HEK293 (cell line): ENCODE measurements at regions not wholly inside any gene's neighbourhood (a gene's known extent, or its start where the extent isn't known, plus 50 kb on each side); places are given as distances from the start of the nearest gene placed in this dataset.

Source experiments
- CTCF ChIP-seq: fragments of 450-650 bp; formaldehyde crosslinking; IDR thresholded peaks from 2 replicates; pipeline ENCODE4 v1.5.1; 2016; ENCODE audit warnings: missing biosample characterization, missing genetic modification characterization
- MZF1 ChIP-seq: fragments of 450-650 bp; formaldehyde crosslinking; IDR thresholded peaks from 2 replicates; pipeline ENCODE4 v1.5.1; 2017; ENCODE audit warnings: missing biosample characterization, missing genetic modification characterization, borderline replicate concordance
- SETDB1 ChIP-seq: IDR thresholded peaks from one replicate; pipeline ENCODE4 v1.6.1; 2017; ENCODE audit warnings: mild to moderate bottlenecking, low read length, moderate library complexity, mixed read lengths; ENCODE audit not compliant: insufficient read length
- ZFP41 ChIP-seq: fragments of 450-650 bp; formaldehyde crosslinking; IDR thresholded peaks from 2 replicates; pipeline ENCODE4 v1.5.1; 2016; ENCODE audit warnings: missing biosample characterization, missing genetic modification characterization, borderline replicate concordance
- ZIC2 ChIP-seq: fragments of 450-650 bp; formaldehyde crosslinking; IDR thresholded peaks from 2 replicates; pipeline ENCODE4 v1.5.1; 2016; ENCODE audit warnings: missing biosample characterization, missing genetic modification characterization
- ZNF280D ChIP-seq: fragments of 450-650 bp; formaldehyde crosslinking; IDR thresholded peaks from 2 replicates; pipeline ENCODE4 v1.5.1; 2016; ENCODE audit warnings: missing biosample characterization, missing genetic modification characterization
- ZNF510 ChIP-seq: fragments of 450-650 bp; formaldehyde crosslinking; IDR thresholded peaks from 2 replicates; pipeline ENCODE4 v1.5.1; 2018; ENCODE audit warnings: mild to moderate bottlenecking, missing genetic modification characterization, missing biosample characterization; ENCODE audit not compliant: insufficient replicate concordance
- ZNF558 ChIP-seq: fragments of 450-650 bp; formaldehyde crosslinking; IDR thresholded peaks from 2 replicates; pipeline ENCODE4 v1.5.1; 2016; ENCODE audit warnings: missing biosample characterization, missing genetic modification characterization
- ZNF701 ChIP-seq: fragments of 450-650 bp; formaldehyde crosslinking; IDR thresholded peaks from 2 replicates; pipeline ENCODE4 v1.5.1; 2016; ENCODE audit warnings: missing biosample characterization, missing genetic modification characterization
- ZNF837 ChIP-seq: fragments of 450-650 bp; formaldehyde crosslinking; IDR thresholded peaks from 2 replicates; pipeline ENCODE4 v1.5.1; 2016; ENCODE audit warnings: missing biosample characterization, missing genetic modification characterization

DNA sequence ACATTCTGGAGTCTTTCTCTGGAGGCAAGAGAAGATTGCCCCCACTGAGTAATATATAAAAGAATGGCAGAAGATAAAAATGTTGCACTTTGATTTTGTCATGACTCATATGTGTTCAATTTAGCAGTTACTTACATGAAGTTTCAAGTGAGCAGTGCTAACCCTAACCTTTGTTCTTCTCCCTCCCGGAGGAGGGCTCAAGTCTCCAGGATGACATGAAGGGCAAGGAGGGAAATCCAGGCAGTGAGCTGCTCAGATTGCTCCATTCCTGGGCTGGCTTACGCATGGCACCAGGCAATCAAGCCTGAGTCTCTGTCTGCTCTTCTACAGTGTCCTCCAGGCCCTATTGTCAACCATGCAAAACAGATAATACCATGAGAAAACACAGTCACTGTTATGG, 322.3 kb downstream of the DUSP6 start:
- TF ChIP-seq MZF1 (tag by site-specific recombination) (no peak), ZNF701 (tag by site-specific recombination) (no peak), ZFP41 (tag by site-specific recombination) (no peak), ZNF280D (tag by site-specific recombination) (no peak), ZNF510 (no peak), CTCF (tag by site-specific recombination) (no peak), ZNF837 (tag by site-specific recombination) (no peak), ZIC2 (tag by site-specific recombination) (no peak), SETDB1 (no peak), ZNF558 (tag by site-specific recombination) (no peak)
